Muscle of arm (tissue), 1 donor: ENCODE measurements at regions not wholly inside any gene's neighbourhood (a gene's known extent, or its start where the extent isn't known, plus 50 kb on each side); places are given as distances from the start of the nearest gene placed in this dataset.
A peak's percentile ranks its signal among the peaks of the same experiment; 100 is the strongest.
"Not testable (repeated sequence)": the region's sequence is repeated elsewhere in the genome, so short reads cannot be mapped to it uniquely, and the experiment has no call there.

Experiments
- DNase-seq: peaks from one replicate; pipeline ENCODE4 v3.0.0-alpha.2; 2013

DNA sequence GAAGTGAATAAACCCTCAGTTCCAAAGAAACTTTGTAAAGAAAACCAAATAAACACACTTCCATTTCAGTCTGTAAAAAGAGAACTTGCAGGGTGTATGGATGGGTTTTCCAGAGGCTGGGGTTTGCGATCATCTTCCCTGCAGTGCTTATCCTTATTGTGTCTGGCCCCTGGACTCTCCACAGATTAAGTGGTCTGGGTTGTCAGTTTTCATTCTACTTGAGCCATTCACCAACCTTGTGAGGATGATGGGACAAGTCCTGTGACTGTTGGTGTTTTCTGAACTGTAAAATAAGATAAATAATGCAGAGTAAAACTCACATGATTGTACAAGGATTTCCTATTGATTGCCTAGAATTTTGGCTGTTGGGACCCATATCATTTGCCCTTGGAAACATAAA lies 166.1 kb upstream of the MOCS2 start:
- DNase-seq, result no peak

- DNase-seq, result peak; percentile 28
Measured at GRCh38 chr5:53276825-53277224, 167.3 kb upstream of the MOCS2 start.

DNA sequence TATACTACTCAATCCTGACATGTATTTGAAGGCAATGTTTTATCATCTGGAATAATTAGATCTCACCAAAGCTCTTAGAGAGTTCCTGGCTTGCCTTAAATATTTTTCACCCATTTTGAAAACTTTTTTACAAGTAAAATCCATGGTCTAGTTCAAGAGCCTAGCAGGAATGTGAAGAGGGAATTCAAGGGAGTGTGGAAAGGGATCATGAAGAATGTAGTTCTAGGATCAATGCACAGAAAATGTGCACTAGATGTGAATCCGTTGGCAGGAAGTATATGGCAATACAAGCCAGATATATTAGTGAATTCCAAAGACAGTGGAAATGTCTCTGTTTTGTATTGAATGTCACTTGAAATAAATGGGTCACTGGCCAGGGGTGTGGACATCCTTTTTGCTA lies 167.9 kb upstream of the MOCS2 start:
- peak; percentile 35 for DNase-seq

DNA sequence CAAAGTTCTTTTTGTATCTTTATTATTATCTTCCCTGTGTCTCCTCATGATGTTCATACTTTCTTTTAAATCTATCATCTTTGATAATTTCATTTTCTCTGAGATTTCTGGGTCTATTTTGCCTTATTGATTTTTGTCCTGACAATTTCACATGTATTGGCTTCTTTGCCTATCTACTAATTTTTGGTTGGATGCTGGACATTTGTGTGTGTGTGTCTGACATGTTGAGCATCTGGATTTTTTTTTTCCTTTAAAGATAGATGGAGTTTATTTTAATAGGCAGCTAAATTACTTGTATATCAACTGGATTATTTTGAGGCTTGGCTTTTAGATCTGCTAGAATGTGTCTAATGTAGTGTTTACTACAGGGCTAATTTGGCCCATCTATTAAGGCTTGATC lies 178.0 kb upstream of the MOCS2 start:
- no peak for DNase-seq

DNA sequence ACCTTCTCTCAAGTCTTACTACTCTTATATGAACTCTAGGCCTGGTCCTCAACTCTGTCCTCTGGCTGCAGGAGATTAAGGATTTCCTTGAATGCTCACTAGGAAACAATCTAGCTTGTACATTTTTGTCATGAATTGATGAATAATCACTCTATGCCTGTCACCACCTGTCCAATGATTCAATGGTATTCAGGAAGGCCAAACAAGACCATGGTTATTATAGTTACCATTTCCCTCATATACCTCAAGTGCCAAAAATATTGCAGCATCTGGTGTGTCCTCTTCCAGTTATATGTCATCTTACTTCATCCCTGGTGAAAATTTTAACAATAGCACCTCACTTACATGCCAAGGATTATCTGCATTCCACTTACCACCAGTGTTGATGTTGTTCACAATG lies 179.0 kb upstream of the MOCS2 start:
- no peak for DNase-seq

- no peak for DNase-seq
Measured at GRCh38 chr5:53291047-53291446, 181.5 kb upstream of the MOCS2 start.

GRCh38 chr5:53291528-53291927 lies 182.0 kb upstream of the MOCS2 start:
- DNase-seq, result no peak

DNA sequence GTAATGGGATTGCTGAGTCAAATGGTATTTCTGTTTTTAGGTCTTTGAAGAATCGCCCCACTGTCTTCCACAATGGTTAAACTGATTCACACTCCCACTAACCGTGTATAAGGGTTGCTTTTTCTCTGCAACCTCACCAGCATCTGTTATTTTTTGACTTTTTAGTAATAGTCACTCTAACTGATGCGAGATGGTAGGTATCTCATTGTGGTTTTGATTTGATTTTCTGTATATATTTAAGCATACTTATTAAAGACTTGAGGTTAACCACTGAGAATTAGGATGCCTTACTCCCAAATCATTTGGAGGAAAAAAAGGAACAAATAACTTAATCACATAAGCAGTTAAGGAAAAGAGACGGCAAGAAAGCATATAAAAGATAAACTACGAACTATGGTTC lies 181.6 kb upstream of the FST start:
- DNase-seq, result no peak

DNA sequence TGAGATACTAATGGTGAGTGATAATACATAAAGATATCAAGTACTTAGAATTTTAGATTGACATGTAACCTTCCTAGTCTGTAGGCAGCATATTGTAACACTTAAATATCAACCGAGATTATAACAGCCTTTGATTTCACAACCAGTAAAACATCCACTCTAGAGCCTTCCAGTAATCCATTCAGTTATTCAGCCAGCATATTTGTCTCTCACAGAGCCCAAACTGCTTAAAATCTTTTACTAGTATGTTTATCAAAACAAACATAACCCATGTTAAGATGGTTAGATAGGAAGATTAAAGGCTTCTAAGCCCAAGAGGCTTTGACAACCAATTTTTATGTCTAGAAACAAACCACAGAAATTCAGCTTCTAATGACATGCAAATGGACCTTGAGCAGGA lies 177.9 kb upstream of the FST start:
- no peak for DNase-seq

GRCh38 chr5:53303105-53303504 lies 177.3 kb upstream of the FST start:
- DNase-seq, result no peak

DNA sequence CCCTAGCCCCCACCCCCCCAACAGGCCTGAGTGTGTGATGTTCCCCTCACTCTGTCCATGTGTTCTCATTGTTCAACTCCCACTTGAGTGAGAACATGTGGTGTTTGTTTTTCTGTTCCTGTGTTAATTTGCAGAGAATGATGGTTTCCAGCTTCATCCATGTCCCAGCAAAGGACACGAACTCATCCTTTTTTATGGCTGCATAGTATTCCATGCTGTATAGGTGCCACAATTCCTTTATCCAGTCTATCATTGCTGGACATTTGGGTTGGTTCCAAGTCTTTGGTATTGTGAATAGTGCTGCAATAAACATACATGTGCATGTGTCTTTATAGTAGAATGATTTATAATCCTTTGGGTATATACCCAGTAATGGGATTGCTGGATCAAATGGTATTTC lies 175.1 kb upstream of the FST start:
- not testable (repeated sequence) for DNase-seq

DNA sequence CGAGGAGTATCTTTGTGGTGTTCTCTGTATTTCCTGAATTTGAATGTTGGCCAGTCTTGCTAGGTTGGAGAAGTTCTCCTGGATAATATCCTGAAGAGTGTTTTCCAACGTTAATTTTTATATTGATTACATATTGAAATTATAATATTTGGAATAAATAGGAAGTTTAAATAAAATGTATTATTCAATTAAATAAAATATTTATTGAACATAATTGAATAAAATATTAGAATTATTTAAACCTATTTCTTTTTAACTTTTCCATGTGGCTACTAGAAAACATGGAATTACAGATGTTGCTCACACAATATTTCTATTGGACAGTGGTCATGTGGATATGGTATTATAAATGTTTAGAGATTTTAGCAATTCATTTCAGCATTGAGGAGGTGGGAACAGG lies 170.8 kb upstream of the FST start:
- no peak for DNase-seq

GRCh38 chr5:53311681-53312080 lies 168.7 kb upstream of the FST start:
- no peak for DNase-seq

- DNase-seq, result no peak
Measured at GRCh38 chr5:53313145-53313544, 167.3 kb upstream of the FST start.

DNA sequence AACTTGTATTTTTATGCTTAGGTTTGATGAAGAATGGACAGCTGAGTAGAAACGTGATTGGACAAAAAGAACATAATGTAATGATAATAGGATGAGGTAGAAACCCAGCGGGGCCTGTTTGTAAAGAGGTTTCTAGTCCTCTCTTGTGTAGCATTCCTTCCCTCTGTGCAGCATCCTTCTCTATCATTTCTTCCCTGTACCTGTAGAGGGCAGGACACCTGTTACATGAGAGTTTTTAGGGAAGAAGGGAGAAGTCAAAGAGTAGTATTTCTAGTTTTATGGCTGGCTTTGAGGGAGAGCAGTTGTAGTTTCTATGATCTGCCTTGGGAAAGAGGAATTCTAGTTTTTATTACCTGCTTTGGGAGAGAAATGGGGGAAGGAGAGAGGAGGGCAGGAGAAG lies 162.1 kb upstream of the FST start:
- no peak for DNase-seq

DNA sequence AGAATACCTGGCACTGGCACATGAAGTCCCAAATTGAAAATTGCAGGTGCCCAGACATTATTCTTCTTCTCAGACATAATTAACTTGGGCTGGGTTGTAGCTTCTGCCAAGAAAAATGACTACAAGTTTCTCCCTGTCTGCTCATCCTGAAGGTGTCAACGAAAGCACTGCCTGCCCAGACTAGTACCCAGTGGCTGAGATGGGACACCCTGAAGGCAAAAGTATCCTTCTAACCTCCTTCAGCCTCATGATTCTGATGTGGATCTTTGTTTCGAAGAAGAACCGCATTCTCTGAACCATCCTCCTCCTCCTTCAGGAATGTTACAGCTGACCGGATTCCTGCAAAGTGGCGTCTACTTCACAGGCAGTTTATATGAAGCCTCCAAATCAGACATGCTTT lies 161.1 kb upstream of the FST start:
- DNase-seq, result no peak

- DNase-seq, result no peak
Measured at GRCh38 chr5:53321073-53321472, 159.4 kb upstream of the FST start.

- DNase-seq, result no peak
Measured at GRCh38 chr5:53321721-53322120, 158.7 kb upstream of the FST start.

DNA sequence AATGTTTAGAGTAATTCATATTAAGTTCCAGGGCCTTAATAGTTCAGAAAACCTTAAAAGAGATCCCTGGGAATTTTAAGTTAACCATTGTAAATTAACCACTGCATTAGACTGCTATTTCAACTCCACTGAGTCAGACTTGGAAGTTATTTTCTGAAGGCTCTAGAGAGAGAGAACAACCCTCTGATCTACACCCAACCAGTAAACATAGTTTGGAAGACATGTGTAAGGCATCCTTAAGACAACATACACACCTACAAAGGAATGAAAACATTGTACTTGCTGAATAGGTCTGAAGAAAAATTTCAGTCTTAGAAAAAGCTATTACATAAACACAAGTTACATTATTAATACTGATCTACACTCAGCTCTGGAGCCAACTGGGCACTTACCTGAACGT lies 158.2 kb upstream of the FST start:
- no peak for DNase-seq

GRCh38 chr5:53323511-53323910 lies 156.9 kb upstream of the FST start:
- no peak for DNase-seq

DNA sequence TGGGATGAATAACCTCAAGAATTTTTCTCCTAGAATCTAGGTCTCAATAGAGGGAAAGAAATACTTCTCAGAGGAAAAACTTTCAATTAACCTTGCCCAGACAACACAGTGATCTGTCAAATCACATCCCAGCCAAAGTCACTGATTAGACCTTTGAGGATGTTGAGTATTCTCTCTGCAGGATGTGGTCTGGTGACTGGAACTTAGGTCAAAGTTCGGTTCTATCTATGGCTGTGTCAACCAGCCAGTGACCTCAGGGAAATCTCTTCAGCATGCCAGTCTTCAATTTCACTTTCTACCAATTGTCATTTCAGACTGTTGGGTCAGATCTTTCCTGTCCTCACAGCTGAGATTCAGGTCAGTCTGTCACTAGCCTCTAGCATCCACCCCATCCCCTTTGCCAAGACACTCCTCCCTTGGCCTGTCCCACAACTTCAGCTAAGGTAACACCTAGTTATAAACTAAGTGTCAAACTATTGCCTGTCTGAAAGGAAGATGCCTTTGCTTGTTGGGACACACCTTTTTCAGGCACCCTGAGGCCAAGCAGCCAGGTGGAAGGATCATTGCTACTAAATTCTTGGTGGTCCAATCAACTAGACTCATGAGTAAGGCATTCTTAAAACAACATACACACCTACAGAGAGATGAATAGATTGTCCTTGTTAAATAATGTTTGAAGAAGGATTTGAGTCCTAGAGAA lies 156.3 kb upstream of the FST start:
- DNase-seq, result no peak

DNA sequence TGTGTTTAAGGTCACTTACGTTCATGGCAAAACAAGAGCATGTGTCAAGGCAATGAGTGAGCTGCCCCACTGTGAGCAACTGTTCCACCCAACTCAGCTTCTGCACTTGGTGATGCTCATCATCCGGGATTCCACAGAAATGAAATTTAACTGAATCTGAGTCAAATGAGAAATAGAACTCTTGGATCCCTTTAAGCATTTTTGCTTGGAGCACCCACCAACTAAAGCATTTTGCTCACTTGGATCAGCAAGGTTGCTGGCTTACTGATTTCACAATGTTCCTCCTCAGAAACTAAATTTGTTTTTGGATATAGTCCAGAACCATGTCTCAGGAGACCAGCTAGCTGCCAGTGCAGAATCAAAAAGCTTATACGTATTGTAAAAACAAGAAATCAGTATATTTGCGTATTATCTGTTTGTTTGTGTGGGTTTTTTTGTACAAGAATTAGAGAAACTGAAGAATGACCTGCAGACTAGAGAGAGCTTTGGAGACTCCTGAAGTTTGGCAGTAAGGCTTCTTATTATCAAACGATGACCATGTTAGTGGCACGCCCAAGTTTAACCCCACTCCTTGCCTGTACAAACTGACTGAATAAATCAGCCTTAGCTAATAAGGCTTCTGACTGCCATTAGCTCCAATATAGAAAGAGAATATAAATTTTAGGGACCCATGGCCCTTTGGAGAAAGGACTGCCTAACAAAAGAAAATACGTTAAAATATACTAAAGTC lies 153.8 kb upstream of the FST start:
- peak; percentile 46 for DNase-seq

GRCh38 chr5:53327811-53328334 lies 152.6 kb upstream of the FST start:
- no peak for DNase-seq

DNA sequence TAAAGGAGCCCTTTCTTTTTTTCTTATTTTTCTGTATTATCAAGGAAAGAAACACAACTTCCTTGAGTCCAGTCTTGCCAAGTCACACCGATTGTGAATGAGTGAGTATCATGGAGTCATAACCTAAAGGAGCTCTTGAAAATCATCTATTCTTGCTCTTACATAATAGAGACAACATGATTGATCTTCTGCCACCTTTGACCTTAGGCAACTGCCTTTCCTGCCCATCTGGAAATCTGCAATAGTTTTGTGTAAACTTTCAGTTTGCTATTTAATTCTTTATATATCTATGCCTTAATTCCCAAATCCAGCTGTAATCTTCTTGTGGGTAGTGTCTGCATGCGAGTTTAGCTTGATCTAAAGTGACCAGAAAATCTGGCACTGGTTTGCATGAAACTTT lies 149.9 kb upstream of the FST start:
- DNase-seq, result no peak
